HCT116 (cell line): ENCODE measurements at regions not wholly inside any gene's neighbourhood (a gene's known extent, or its start where the extent isn't known, plus 50 kb on each side); places are given as distances from the start of the nearest gene placed in this dataset.

Experiments
- CTCF ChIP-seq, 3 experiments: fragments of 200-600 bp in 1 of 3; sonication (generic) in 1 of 3; IDR thresholded peaks in 2 of 3; conservative IDR thresholded peaks in 1 of 3; 2 replicates each; pipeline ENCODE4 v1.5.1; 2012 to 2017; ENCODE audit warnings: low read depth in 2 of 3, low read length in 2 of 3, antibody characterized with exemption in 1 of 3, borderline replicate concordance in 1 of 3, control low read depth in 1 of 3, mild to moderate bottlenecking in 1 of 3, mixed read lengths in 1 of 3, mixed run types in 1 of 3, moderate library complexity in 1 of 3; ENCODE audit not compliant: insufficient read depth in 1 of 3
- EZH2 ChIP-seq: fragments of 200-600 bp; sonication (generic); IDR thresholded peaks from 2 replicates; pipeline ENCODE4 v1.6.1; 2017; ENCODE audit warnings: antibody characterized with exemption, mixed run types
- POLR2AphosphoS5 ChIP-seq: IDR thresholded peaks from 2 replicates; pipeline ENCODE4 v1.6.1; 2011; ENCODE audit warnings: mild to moderate bottlenecking, low read depth, low read length, moderate library complexity
- RAD21 ChIP-seq: IDR thresholded peaks from 2 replicates; pipeline ENCODE4 v1.6.1; 2012; ENCODE audit warnings: low read depth, mild to moderate bottlenecking

- no peak for TF ChIP-seq POLR2AphosphoS5
- TF ChIP-seq CTCF (IDR thresholded peaks at IDR 0.05 in 2 of 3, conservative IDR thresholded peaks at IDR 0.05 in 1 of 3; ENCODE audit: borderline replicate concordance in 1 of 3, insufficient read depth in 1 of 3, low read depth in 2 of 3, low read length in 2 of 3), result no peak
- no peak for TF ChIP-seq EZH2
- TF ChIP-seq RAD21, result no peak
Measured at GRCh38 chr5:135651156-135651555, 72.4 kb upstream of the CXCL14 start.
